ENCODE measurements at regions not wholly inside any gene's neighbourhood (a gene's known extent, or its start where the extent isn't known, plus 50 kb on each side); places are given as distances from the start of the nearest gene placed in this dataset.
"Not testable (repeated sequence)": the region's sequence is repeated elsewhere in the genome, so short reads cannot be mapped to it uniquely, and the experiment has no call there.

GRCh38 chr3:125779276-125779675 is 184.0 kb upstream of the OSBPL11 start:
- not testable (repeated sequence) for TF ChIP-seq SUZ12 (IDR thresholded peaks at IDR 0.05); FOXM1 (IDR thresholded peaks at IDR 0.05; ENCODE audit: borderline replicate concordance); FOXK2 (IDR thresholded peaks at IDR 0.05); FOXA1 (IDR thresholded peaks at IDR 0.05); ELF4 (IDR thresholded peaks at IDR 0.05); SP1 (IDR thresholded peaks at IDR 0.05); TARDBP (IDR thresholded peaks at IDR 0.05); ARNT (IDR thresholded peaks at IDR 0.05); LEF1 (IDR thresholded peaks at IDR 0.05; ENCODE audit: borderline replicate concordance); NFRKB (IDR thresholded peaks at IDR 0.05); HDGF (IDR thresholded peaks at IDR 0.05; ENCODE audit: borderline replicate concordance)
